HG02571 (cell line): ENCODE measurements at regions not wholly inside any gene's neighbourhood (a gene's known extent, or its start where the extent isn't known, plus 50 kb on each side); places are given as distances from the start of the nearest gene placed in this dataset.

ENCODE experiments used
- ATAC-seq: cut with Tn5 transposase; IDR thresholded peaks from one replicate; pipeline ENCODE4 v1.9.1; 2021; ENCODE audit warnings: mild to moderate bottlenecking, moderate library complexity; ENCODE audit not compliant: unreplicated experiment

DNA sequence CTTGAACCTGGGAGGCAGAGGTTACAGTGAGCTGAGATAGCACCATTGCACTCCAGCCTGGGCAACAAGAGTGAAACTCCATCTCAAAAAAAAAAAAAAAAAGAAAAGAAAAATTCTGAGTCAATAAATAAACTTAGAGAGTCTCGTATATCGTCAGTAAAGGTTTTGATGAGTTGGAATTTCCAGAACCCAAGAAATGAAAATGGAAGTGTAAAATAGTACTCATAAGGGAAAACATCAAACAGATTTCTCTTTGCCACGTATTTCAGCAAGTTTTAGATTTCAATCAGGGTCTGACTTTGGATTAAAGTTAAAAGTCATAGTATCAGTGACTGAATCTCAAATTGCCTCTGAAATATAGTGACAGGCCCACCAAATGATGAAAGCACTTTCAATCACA lies 71.4 kb upstream of the SPOPL start:
- ATAC-seq: no peak

- ATAC-seq: peak; percentile 59
These were observed 68.6 kb upstream of the SPOPL start for GRCh38 chr2:138432971-138433370.

DNA sequence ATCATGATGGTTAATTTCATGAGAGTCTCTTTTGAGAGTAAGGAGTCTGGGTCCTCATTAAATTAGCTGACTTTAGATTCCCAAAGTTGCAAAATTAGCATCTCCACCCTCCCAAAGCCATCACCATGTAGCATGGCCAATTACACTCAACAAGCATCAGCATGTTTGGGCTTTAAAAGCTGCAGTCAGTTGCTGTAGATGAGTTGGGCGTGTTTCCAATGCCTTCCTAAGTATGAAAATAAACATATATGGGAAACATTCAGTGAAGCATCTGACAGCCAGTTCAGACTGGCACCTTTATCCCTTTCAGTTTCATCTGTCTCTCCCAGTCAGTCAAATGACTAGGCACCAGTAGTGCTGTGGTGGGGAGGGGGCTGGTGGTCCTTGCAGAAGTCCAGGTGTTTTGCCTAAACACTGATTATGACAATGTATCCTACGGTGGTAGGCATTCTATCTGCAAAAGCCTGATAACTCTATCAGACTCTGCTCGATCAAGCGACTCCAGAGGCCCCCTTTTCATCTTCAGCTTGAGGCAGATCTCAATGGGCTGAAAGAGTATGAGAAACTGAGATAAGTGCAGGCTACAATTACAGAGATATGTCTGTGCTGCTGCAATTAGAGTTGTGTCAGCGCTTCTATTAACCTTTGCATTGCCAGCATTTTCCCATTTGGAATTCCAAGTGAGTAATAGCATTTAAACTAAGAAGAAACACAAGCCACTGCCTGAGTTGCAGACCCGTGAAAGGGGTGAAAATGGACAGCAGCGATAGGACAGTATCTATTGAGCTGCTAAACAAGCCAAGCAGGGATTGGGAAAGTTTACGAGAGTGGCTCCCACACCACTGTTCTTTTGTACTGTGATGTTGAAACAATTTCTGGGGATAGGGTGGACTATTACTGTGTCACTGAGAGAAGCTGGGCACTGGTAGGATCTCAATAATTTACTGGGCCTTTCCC lies 67.3 kb upstream of the SPOPL start:
- no peak for ATAC-seq

GRCh38 chr2:138435701-138436100 lies 65.9 kb upstream of the SPOPL start:
- no peak for ATAC-seq

GRCh38 chr2:138439733-138440132 lies 61.8 kb upstream of the SPOPL start:
- no peak for ATAC-seq

- ATAC-seq: no peak
These were observed 60.8 kb upstream of the SPOPL start for GRCh38 chr2:138440759-138441158.

DNA sequence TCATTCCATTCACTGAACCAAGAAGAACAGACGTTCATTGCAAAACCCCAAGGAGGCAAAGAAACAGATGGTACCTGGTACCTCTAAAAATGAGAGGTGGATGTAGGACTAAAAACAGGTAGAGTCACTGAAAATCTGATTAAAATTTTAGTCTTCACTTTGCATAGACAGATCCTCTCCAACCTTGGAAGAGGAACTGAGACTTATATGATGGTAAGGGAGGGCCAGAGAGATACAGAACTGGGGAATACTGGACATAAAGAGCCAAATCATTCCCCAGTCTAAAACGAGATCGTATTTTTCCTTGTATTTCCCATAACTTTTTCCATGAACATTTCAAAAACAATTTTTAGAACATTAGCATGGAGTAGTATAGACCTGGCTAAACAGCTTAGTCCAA lies 59.7 kb upstream of the SPOPL start:
- ATAC-seq: no peak

GRCh38 chr2:138444411-138444810 lies 57.2 kb upstream of the SPOPL start:
- no peak for ATAC-seq

GRCh38 chr2:138445227-138445626 lies 56.3 kb upstream of the SPOPL start:
- ATAC-seq: no peak

GRCh38 chr2:138446043-138446442 lies 55.5 kb upstream of the SPOPL start:
- no peak for ATAC-seq

DNA sequence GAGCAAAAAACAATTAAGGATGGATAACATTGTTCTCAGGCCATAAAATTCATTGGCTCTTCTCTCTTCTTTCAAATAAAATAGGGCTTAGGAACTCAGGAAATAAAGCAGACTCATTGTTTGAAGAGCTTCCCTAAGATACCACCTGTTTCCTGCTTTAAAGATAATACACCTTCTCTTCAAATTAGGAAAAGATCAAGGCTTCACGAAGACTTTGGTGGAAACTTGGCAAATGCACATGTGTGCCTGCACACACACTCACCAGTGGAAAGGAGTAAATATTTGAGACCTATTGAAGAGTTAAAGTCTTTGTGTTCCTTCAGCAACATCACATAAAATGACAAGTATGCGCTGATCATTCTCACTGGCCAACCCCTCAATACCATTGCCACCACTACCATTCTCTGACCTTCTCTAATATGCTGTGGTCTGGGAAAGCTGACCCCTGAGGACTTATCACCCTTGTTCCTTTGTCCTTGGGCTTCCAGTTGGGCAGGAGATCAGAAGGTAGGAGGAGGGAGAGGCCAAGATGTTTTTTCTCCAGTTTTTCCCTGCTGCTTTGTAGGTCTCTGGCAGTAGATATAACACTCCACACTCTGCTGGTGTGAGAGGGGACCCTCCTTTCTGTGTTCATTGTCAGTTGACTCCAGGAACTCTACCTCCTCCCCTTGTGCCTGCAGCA lies 53.5 kb upstream of the SPOPL start:
- ATAC-seq: no peak
